AG04449 (cell line): ENCODE measurements at regions not wholly inside any gene's neighbourhood (a gene's known extent, or its start where the extent isn't known, plus 50 kb on each side); places are given as distances from the start of the nearest gene placed in this dataset.

Experiments
- CTCF ChIA-PET: fragments of 350-600 bp; formaldehyde crosslinking; extraction: SDS; loops from one replicate; lab custom pipeline; 2021; ENCODE audit warnings: antibody characterized with exemption; lab: Yijun Ruan, JAX
- POLR2A ChIA-PET: fragments of 400-600, 350-600 bp; formaldehyde crosslinking; extraction: SDS; loops from one replicate; lab custom pipeline; 2020; ENCODE audit warnings: antibody characterized with exemption, inconsistent platforms; lab: Yijun Ruan, JAX
- DNase-seq: peaks from one replicate; pipeline ENCODE4 v3.0.0-alpha.2; 2010; ENCODE audit warnings: low read depth, low spot score
- H3K4me3 ChIP-seq: 2 replicates; pipeline ENCODE4 v1.5.1; 2011; ENCODE audit warnings: low read depth, mild to moderate bottlenecking, control low read depth, low read length
- CTCF ChIP-seq: IDR thresholded peaks from one replicate; pipeline ENCODE4 v1.5.1; 2011; ENCODE audit warnings: mild to moderate bottlenecking, moderate library complexity, low read length, control low read depth, inconsistent platforms; ENCODE audit not compliant: insufficient read depth; ENCODE audit errors: missing control alignments

GRCh38 chr19:31073485-31074198 is 275.6 kb downstream of the TSHZ3 start:
- no peak overlapping the region for H3K4me3 ChIP-seq
- no peak for DNase-seq
- TF ChIP-seq CTCF: no peak
- CTCF ChIA-PET: no interaction called here
- POLR2A ChIA-PET: no interaction called here

- ChIA-PET POLR2A (no interaction called here), CTCF (no interaction called here)
- no peak overlapping the region for H3K4me3 ChIP-seq
- no peak for TF ChIP-seq CTCF
- no peak for DNase-seq
These were observed 276.8 kb downstream of the TSHZ3 start for GRCh38 chr19:31072451-31072850.

GRCh38 chr19:31071136-31071855 is 277.9 kb downstream of the TSHZ3 start:
- H3K4me3 ChIP-seq: no peak overlapping the region
- no peak for TF ChIP-seq CTCF
- DNase-seq: peak; percentile 17
- ChIA-PET CTCF (no interaction called here), POLR2A (no interaction called here)

- POLR2A ChIA-PET: no interaction called here
- DNase-seq: no peak
- no peak overlapping the region for H3K4me3 ChIP-seq
- CTCF ChIA-PET: no interaction called here
- no peak for TF ChIP-seq CTCF
These were observed 278.8 kb downstream of the TSHZ3 start for GRCh38 chr19:31070146-31071065.

GRCh38 chr19:31068268-31068667 is 281.0 kb downstream of the TSHZ3 start:
- TF ChIP-seq CTCF: no peak
- POLR2A ChIA-PET: no interaction called here
- CTCF ChIA-PET: no interaction called here
- H3K4me3 ChIP-seq: no peak overlapping the region
- DNase-seq: no peak
